ENCODE measurements at regions not wholly inside any gene's neighbourhood (a gene's known extent, or its start where the extent isn't known, plus 50 kb on each side); places are given as distances from the start of the nearest gene placed in this dataset.

GRCh38 chr5:97847920-97848631 is 665.0 kb upstream of the RIOK2 start:
- TF ChIP-seq POLR2A (IDR thresholded peaks at IDR 0.05; ENCODE audit: low read depth) (no peak), POLR2AphosphoS5 (IDR thresholded peaks at IDR 0.05) (no peak)
